ENCODE measurements at regions not wholly inside any gene's neighbourhood (a gene's known extent, or its start where the extent isn't known, plus 50 kb on each side); places are given as distances from the start of the nearest gene placed in this dataset.
"Not testable (repeated sequence)": the region's sequence is repeated elsewhere in the genome, so short reads cannot be mapped to it uniquely, and the experiment has no call there.

GRCh38 chr3:153247331-153248330 is 85.6 kb downstream of the RAP2B start:
- H3K9me3 ChIP-seq (replicated peaks; ENCODE audit: low read length), result no peaks in the 10 kb centered on the region
- H3K9ac ChIP-seq (ENCODE audit: low read depth, low read length), result no peak overlapping the region
- H3K4me2 ChIP-seq (ENCODE audit: low read length), result no peak overlapping the region
- no peak overlapping the region for H3K4me3 ChIP-seq (ENCODE audit: low read length)
- peaks cover 13% of the 10 kb centered on the region for H3K4me1 ChIP-seq (ENCODE audit: control insufficient read depth, insufficient read depth, low read length)
- H3K36me3 ChIP-seq (ENCODE audit: insufficient read depth, low read length), result no peaks in the 10 kb centered on the region
- no peaks in the 10 kb centered on the region for H3K27me3 ChIP-seq (ENCODE audit: control insufficient read depth, insufficient read depth, low read length)

GRCh38 chr3:153248835-153249234 is 86.8 kb downstream of the RAP2B start:
- H3K27me3 ChIP-seq (ENCODE audit: control insufficient read depth, insufficient read depth, low read length); H3K9me3 ChIP-seq (replicated peaks; ENCODE audit: low read length); H3K4me3 ChIP-seq (ENCODE audit: low read length); H3K36me3 ChIP-seq (ENCODE audit: insufficient read depth, low read length); H3K4me2 ChIP-seq (ENCODE audit: low read length); H3K9ac ChIP-seq (ENCODE audit: low read depth, low read length): not testable (repeated sequence)
- H3K4me1 ChIP-seq (ENCODE audit: control insufficient read depth, insufficient read depth, low read length), result peaks cover 13% of the 10 kb centered on the region

GRCh38 chr3:153249906-153250305 is 87.9 kb downstream of the RAP2B start:
- Histone ChIP-seq H3K9ac (ENCODE audit: low read depth, low read length) (no peak overlapping the region), H3K9me3 (replicated peaks; ENCODE audit: low read length) (no peaks in the 10 kb centered on the region), H3K36me3 (ENCODE audit: insufficient read depth, low read length) (no peaks in the 10 kb centered on the region), H3K4me3 (ENCODE audit: low read length) (no peak overlapping the region), H3K4me1 (ENCODE audit: control insufficient read depth, insufficient read depth, low read length) (peaks cover 8% of the 10 kb centered on the region), H3K4me2 (ENCODE audit: low read length) (no peak overlapping the region), H3K27me3 (ENCODE audit: control insufficient read depth, insufficient read depth, low read length) (no peaks in the 10 kb centered on the region)

- Histone ChIP-seq H3K9me3 (replicated peaks; ENCODE audit: low read length) (no peaks in the 10 kb centered on the region), H3K4me1 (ENCODE audit: control insufficient read depth, insufficient read depth, low read length) (peaks cover 8% of the 10 kb centered on the region), H3K4me2 (ENCODE audit: low read length) (no peak overlapping the region), H3K9ac (ENCODE audit: low read depth, low read length) (no peak overlapping the region), H3K27me3 (ENCODE audit: control insufficient read depth, insufficient read depth, low read length) (no peaks in the 10 kb centered on the region), H3K4me3 (ENCODE audit: low read length) (no peak overlapping the region), H3K36me3 (ENCODE audit: insufficient read depth, low read length) (no peaks in the 10 kb centered on the region)
Observed at GRCh38 chr3:153250446-153250845, 88.4 kb downstream of the RAP2B start.

- peaks cover 24% of the 10 kb centered on the region for H3K4me1 ChIP-seq (ENCODE audit: control insufficient read depth, insufficient read depth, low read length)
- no peaks in the 10 kb centered on the region for H3K27me3 ChIP-seq (ENCODE audit: control insufficient read depth, insufficient read depth, low read length)
- H3K36me3 ChIP-seq (ENCODE audit: insufficient read depth, low read length), result no peaks in the 10 kb centered on the region
Observed at GRCh38 chr3:153252963-153253362, 90.9 kb downstream of the RAP2B start.

DNA sequence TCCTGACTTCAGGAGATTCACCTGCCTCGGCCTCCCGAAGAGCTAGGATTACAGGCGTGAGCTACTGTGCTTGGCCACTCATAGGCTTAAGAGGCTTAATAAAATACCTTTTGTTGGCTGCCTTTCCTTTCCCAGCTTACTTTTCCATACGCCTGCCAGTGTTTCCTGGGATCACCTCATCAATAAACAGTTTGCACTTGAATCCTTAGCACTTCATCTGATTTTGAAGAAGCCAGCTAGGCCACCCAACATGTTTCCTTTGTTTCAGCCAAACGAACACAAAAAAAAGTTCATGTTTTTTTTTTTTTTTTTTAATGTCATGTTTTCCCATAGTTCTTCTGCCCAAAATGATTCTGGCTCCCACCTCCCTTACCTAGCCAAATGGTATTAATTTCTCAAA is 92.3 kb downstream of the RAP2B start:
- Histone ChIP-seq H3K4me2 (ENCODE audit: low read length) (no peak overlapping the region), H3K36me3 (ENCODE audit: insufficient read depth, low read length) (no peaks in the 10 kb centered on the region), H3K4me1 (ENCODE audit: control insufficient read depth, insufficient read depth, low read length) (peaks cover 28% of the 10 kb centered on the region), H3K27me3 (ENCODE audit: control insufficient read depth, insufficient read depth, low read length) (no peaks in the 10 kb centered on the region), H3K4me3 (ENCODE audit: low read length) (no peak overlapping the region), H3K9me3 (replicated peaks; ENCODE audit: low read length) (no peaks in the 10 kb centered on the region), H3K9ac (ENCODE audit: low read depth, low read length) (no peak overlapping the region)

More at GRCh38 chr3:153252963-153253362, 90.9 kb downstream of the RAP2B start:
- H3K4me3 ChIP-seq (ENCODE audit: low read length), result no peak overlapping the region
- H3K9me3 ChIP-seq (replicated peaks; ENCODE audit: low read length), result no peaks in the 10 kb centered on the region
- H3K9ac ChIP-seq (ENCODE audit: low read depth, low read length), result no peak overlapping the region
- no peak overlapping the region for H3K4me2 ChIP-seq (ENCODE audit: low read length)

GRCh38 chr3:153257673-153258351 is 95.8 kb downstream of the RAP2B start:
- H3K36me3 ChIP-seq (ENCODE audit: insufficient read depth, low read length), result no peaks in the 10 kb centered on the region
- H3K9me3 ChIP-seq (replicated peaks; ENCODE audit: low read length), result no peaks in the 10 kb centered on the region
- no peak overlapping the region for H3K9ac ChIP-seq (ENCODE audit: low read depth, low read length)
- no peak overlapping the region for H3K4me3 ChIP-seq (ENCODE audit: low read length)
- peaks cover 28% of the 10 kb centered on the region for H3K4me1 ChIP-seq (ENCODE audit: control insufficient read depth, insufficient read depth, low read length)
- no peak overlapping the region for H3K4me2 ChIP-seq (ENCODE audit: low read length)
- no peaks in the 10 kb centered on the region for H3K27me3 ChIP-seq (ENCODE audit: control insufficient read depth, insufficient read depth, low read length)

DNA sequence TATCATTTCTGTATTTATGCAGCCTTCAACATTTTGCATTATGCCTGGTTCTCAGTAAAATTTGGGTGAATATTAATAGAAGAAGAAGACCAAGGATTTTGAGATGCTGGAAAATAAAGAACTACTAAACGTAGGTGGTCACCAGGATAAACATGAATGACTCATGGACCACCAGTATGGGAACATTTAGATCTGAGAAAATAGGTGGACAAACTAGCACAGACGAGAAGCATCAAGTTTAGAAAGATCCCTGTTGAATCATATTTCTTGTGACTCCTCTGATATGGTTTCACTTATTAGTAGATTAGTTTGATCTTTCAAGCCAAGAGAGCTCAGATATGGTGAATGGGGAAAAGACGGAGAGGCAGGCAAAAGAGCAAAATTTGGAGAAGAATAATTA is 97.9 kb downstream of the RAP2B start:
- H3K36me3 ChIP-seq (ENCODE audit: insufficient read depth, low read length), result no peaks in the 10 kb centered on the region
- H3K9ac ChIP-seq (ENCODE audit: low read depth, low read length), result no peak overlapping the region
- H3K4me3 ChIP-seq (ENCODE audit: low read length), result no peak overlapping the region
- no peak overlapping the region for H3K4me2 ChIP-seq (ENCODE audit: low read length)
- H3K9me3 ChIP-seq (replicated peaks; ENCODE audit: low read length), result no peaks in the 10 kb centered on the region
- H3K4me1 ChIP-seq (ENCODE audit: control insufficient read depth, insufficient read depth, low read length), result peaks cover 28% of the 10 kb centered on the region
- H3K27me3 ChIP-seq (ENCODE audit: control insufficient read depth, insufficient read depth, low read length), result no peaks in the 10 kb centered on the region

DNA sequence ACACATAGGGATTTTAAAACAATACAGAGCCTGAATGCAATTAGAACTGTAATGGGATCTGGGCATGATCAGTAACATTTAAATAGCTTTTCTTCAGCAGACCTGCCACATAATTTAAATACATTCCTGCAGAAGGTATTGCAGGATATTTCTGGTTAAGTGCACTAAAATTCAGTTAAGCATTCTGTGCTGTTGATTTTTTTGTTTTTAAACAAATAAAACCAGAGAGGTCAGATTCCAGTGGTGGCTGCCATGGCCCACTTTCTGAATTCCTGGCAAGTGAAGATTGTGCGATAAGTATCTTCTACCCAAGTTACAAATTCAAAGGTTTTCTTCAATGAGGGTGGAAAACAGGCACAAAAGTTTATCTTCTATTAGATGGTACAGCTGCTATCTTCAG is 98.7 kb downstream of the RAP2B start:
- peaks cover 27% of the 10 kb centered on the region for H3K4me1 ChIP-seq (ENCODE audit: control insufficient read depth, insufficient read depth, low read length)
- no peaks in the 10 kb centered on the region for H3K27me3 ChIP-seq (ENCODE audit: control insufficient read depth, insufficient read depth, low read length)
- no peak overlapping the region for H3K9ac ChIP-seq (ENCODE audit: low read depth, low read length)
- no peaks in the 10 kb centered on the region for H3K9me3 ChIP-seq (replicated peaks; ENCODE audit: low read length)
- no peaks in the 10 kb centered on the region for H3K36me3 ChIP-seq (ENCODE audit: insufficient read depth, low read length)
- no peak overlapping the region for H3K4me3 ChIP-seq (ENCODE audit: low read length)
- H3K4me2 ChIP-seq (ENCODE audit: low read length), result no peak overlapping the region

DNA sequence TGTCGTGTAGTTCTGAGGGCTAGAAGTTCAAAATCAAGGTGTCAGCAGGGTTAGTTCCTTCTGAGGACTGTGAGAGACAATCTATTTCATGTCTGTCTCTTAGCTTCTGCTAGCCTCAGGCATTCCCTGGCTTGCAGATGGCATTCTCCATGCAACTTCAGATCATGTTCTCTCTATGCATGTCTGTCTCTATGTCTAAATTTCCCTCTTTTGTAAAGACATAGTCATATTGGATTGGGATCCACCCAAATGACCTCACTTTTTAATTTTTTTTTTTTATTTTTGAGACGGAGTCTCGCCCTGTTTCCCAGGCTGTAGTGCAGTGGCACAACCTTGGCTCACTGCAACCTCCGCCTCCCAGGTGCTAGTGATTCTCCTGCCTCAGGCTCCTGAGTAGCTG is 104.6 kb downstream of the RAP2B start:
- Histone ChIP-seq H3K4me2 (ENCODE audit: low read length) (no peak overlapping the region), H3K27me3 (ENCODE audit: control insufficient read depth, insufficient read depth, low read length) (no peaks in the 10 kb centered on the region), H3K4me1 (ENCODE audit: control insufficient read depth, insufficient read depth, low read length) (no peaks in the 10 kb centered on the region), H3K9me3 (replicated peaks; ENCODE audit: low read length) (no peaks in the 10 kb centered on the region), H3K4me3 (ENCODE audit: low read length) (no peak overlapping the region), H3K9ac (ENCODE audit: low read depth, low read length) (no peak overlapping the region), H3K36me3 (ENCODE audit: insufficient read depth, low read length) (no peaks in the 10 kb centered on the region)

- no peaks in the 10 kb centered on the region for H3K9me3 ChIP-seq (replicated peaks; ENCODE audit: low read length)
Observed at GRCh38 chr3:153268564-153269279, 106.7 kb downstream of the RAP2B start.

More at GRCh38 chr3:153268564-153269279, 106.7 kb downstream of the RAP2B start:
- Histone ChIP-seq H3K36me3 (ENCODE audit: insufficient read depth, low read length) (no peaks in the 10 kb centered on the region), H3K4me3 (ENCODE audit: low read length) (no peak overlapping the region), H3K9ac (ENCODE audit: low read depth, low read length) (no peak overlapping the region), H3K27me3 (ENCODE audit: control insufficient read depth, insufficient read depth, low read length) (no peaks in the 10 kb centered on the region), H3K4me1 (ENCODE audit: control insufficient read depth, insufficient read depth, low read length) (peaks cover under 1% of the 10 kb centered on the region), H3K4me2 (ENCODE audit: low read length) (no peak overlapping the region)

Measured in skeletal muscle satellite cell (primary cell).